CD4-positive, alpha-beta T cell (primary cell): ENCODE measurements at regions not wholly inside any gene's neighbourhood (a gene's known extent, or its start where the extent isn't known, plus 50 kb on each side); places are given as distances from the start of the nearest gene placed in this dataset.

ENCODE experiments used
- ATAC-seq: fragments of 200-7000 bp; cut with Tn5 transposase; one replicate; pipeline ENCODE4 v1.10.0; 2022; ENCODE audit warnings: mild to moderate bottlenecking; ENCODE audit not compliant: poor library complexity
- CTCF ChIA-PET: fragments of 350-600 bp; sonication (Branson Sonifier 250); formaldehyde crosslinking; loops from one replicate; lab custom pipeline; 2021; ENCODE audit warnings: antibody characterized with exemption, inconsistent platforms; lab: Charles Lee
- POLR2A ChIA-PET: fragments of 350-600 bp; sonication (Branson Sonifier 250); formaldehyde crosslinking; loops from one replicate; lab custom pipeline; 2021; ENCODE audit warnings: antibody characterized with exemption, inconsistent platforms; lab: Charles Lee
- DNase-seq, 14 experiments: peaks; one replicate each; pipeline ENCODE4 v3.0.0-alpha.2; 2013 to 2020; ENCODE audit warnings: mixed read lengths in 2 of 14
- H3K27ac ChIP-seq, 2 donors: one replicate each; pipeline versions ENCODE4 v1.5.1 to v1.7.0; 2013; ENCODE audit warnings: low read length in 2 of 2, low read depth in 1 of 2, mild to moderate bottlenecking in 1 of 2
- H3K27me3 ChIP-seq, 2 experiments: 1 replicate in 1 of 2; 2 replicates in 1 of 2; pipeline versions ENCODE4 v1.6.1 to v1.7.0; 2013; ENCODE audit warnings: low read length in 2 of 2, control low read depth in 1 of 2, mild to moderate bottlenecking in 1 of 2, moderate library complexity in 1 of 2; ENCODE audit not compliant: insufficient read depth in 2 of 2, control insufficient read depth in 1 of 2
- H3K36me3 ChIP-seq: one replicate; pipeline ENCODE4 v1.6.1; 2013; ENCODE audit warnings: low read length, control low read depth; ENCODE audit not compliant: insufficient read depth
- H3K4me1 ChIP-seq: one replicate; pipeline ENCODE4 v1.6.1; 2013; ENCODE audit warnings: low read length, control low read depth; ENCODE audit not compliant: insufficient read depth
- H3K4me3 ChIP-seq: one replicate; pipeline ENCODE4 v1.5.1; 2013; ENCODE audit warnings: mild to moderate bottlenecking, low read length, moderate library complexity
- H3K9me3 ChIP-seq, 2 experiments: 1 replicate in 1 of 2; 2 replicates in 1 of 2; pipeline versions ENCODE4 v1.6.1 to v1.7.0; 2013; ENCODE audit warnings: low read length in 2 of 2, mild to moderate bottlenecking in 2 of 2, control low read depth in 1 of 2, moderate library complexity in 1 of 2; ENCODE audit not compliant: control insufficient read depth in 1 of 2, insufficient read depth in 1 of 2
- H3K27ac Mint-ChIP-seq: one replicate; pipeline ENCODE4 v1.8.0; 2020; ENCODE audit warnings: mixed read lengths
- H3K27me3 Mint-ChIP-seq: one replicate; pipeline ENCODE4 v1.8.0; 2021; ENCODE audit warnings: mixed read lengths
- H3K36me3 Mint-ChIP-seq: one replicate; pipeline ENCODE4 v1.8.0; 2021; ENCODE audit warnings: low read depth, mixed read lengths
- H3K4me1 Mint-ChIP-seq: one replicate; pipeline ENCODE4 v1.8.0; 2021; ENCODE audit warnings: low read depth, mixed read lengths
- H3K4me3 Mint-ChIP-seq: one replicate; pipeline ENCODE4 v1.8.0; 2020; ENCODE audit warnings: mild to moderate bottlenecking, mixed read lengths
- H3K9me3 Mint-ChIP-seq: one replicate; pipeline ENCODE4 v1.8.0; 2020; ENCODE audit warnings: mixed read lengths
- CTCF ChIP-seq: fragments of 200-600 bp; IDR thresholded peaks from one replicate; pipeline ENCODE4 v1.8.0; 2022; ENCODE audit warnings: antibody characterized with exemption, mild to moderate bottlenecking
- intact Hi-C, 2 experiments: fragments of 100-400 bp; cut with DNase I in 1 of 2; cut with micrococcal nuclease in 1 of 2; formaldehyde crosslinking; loops; one replicate each; pipeline versions ENCODE4 v1.15.1 to v1.9.0; 2023 to 2025; cut with DNase I, micrococcal nuclease

- ChIA-PET POLR2A (no interaction called here), CTCF (no interaction called here)
- no peak overlapping the region for H3K4me3 ChIP-seq
- H3K36me3 ChIP-seq = no peaks in the 10 kb centered on the region
- no peak overlapping the region for H3K4me3 Mint-ChIP-seq
- intact Hi-C loops = no loop called here
- ATAC-seq (no peak), DNase-seq (no peak)
- H3K4me1 Mint-ChIP-seq = no peaks in the 10 kb centered on the region
- peaks cover 0 to 4% of the 10 kb centered on the region in 2 experiments for H3K9me3 ChIP-seq
- H3K27me3 ChIP-seq = no peaks in the 10 kb centered on the region
- no peaks in the 10 kb centered on the region for H3K36me3 Mint-ChIP-seq
- H3K9me3 Mint-ChIP-seq = no peaks in the 10 kb centered on the region
- H3K27me3 Mint-ChIP-seq = no peaks in the 10 kb centered on the region
- no peaks in the 10 kb centered on the region for H3K4me1 ChIP-seq
- no peak overlapping the region for H3K27ac ChIP-seq
- TF ChIP-seq CTCF = no peak
- H3K27ac Mint-ChIP-seq = no peak overlapping the region
Observed at GRCh38 chr3:26245236-26245635, 377.3 kb upstream of the LRRC3B start.

GRCh38 chr3:26246901-26247300 is 375.7 kb upstream of the LRRC3B start:
- DNase-seq = no peak
- ChIA-PET CTCF (no interaction called here), POLR2A (no interaction called here)
- no peaks in the 10 kb centered on the region for H3K27me3 ChIP-seq
- H3K36me3 ChIP-seq = no peaks in the 10 kb centered on the region
- H3K9me3 Mint-ChIP-seq = no peaks in the 10 kb centered on the region
- TF ChIP-seq CTCF = no peak
- intact Hi-C loops = no loop called here
- H3K9me3 ChIP-seq = peaks cover 0 to 4% of the 10 kb centered on the region in 2 experiments
- no peak for ATAC-seq
- no peak overlapping the region for H3K4me3 ChIP-seq
- H3K27ac Mint-ChIP-seq = no peak overlapping the region
- no peak overlapping the region for H3K27ac ChIP-seq
- H3K4me3 Mint-ChIP-seq = no peak overlapping the region
- no peaks in the 10 kb centered on the region for H3K36me3 Mint-ChIP-seq
- H3K4me1 Mint-ChIP-seq = no peaks in the 10 kb centered on the region
- no peaks in the 10 kb centered on the region for H3K4me1 ChIP-seq
- no peaks in the 10 kb centered on the region for H3K27me3 Mint-ChIP-seq

- H3K4me3 Mint-ChIP-seq = no peak overlapping the region
- no peaks in the 10 kb centered on the region for H3K4me1 ChIP-seq
- POLR2A ChIA-PET = no interaction called here
Observed at GRCh38 chr3:26247712-26248111, 374.9 kb upstream of the LRRC3B start.

More at GRCh38 chr3:26247712-26248111, 374.9 kb upstream of the LRRC3B start:
- Mint-ChIP-seq H3K27ac (no peak overlapping the region), H3K9me3 (no peaks in the 10 kb centered on the region), H3K4me1 (no peaks in the 10 kb centered on the region), H3K36me3 (no peaks in the 10 kb centered on the region), H3K27me3 (no peaks in the 10 kb centered on the region)
- intact Hi-C loops = no loop called here
- Histone ChIP-seq H3K27me3 (no peaks in the 10 kb centered on the region), H3K27ac (no peak overlapping the region), H3K4me3 (no peak overlapping the region), H3K36me3 (no peaks in the 10 kb centered on the region), H3K9me3 (peaks cover 0 to 4% of the 10 kb centered on the region in 2 experiments)
- ATAC-seq (no peak), DNase-seq (no peak)
- no peak for TF ChIP-seq CTCF
- CTCF ChIA-PET = no interaction called here
